NCI-H82 treated with DMSO at 0.1 percent for 48 hours (cell line): ENCODE measurements at regions not wholly inside any gene's neighbourhood (a gene's known extent, or its start where the extent isn't known, plus 50 kb on each side); places are given as distances from the start of the nearest gene placed in this dataset.

Experiments used
- DNase-seq: peaks from one replicate; lab custom pipeline; 2025; ENCODE audit not compliant: unreplicated experiment; lab: John Stamatoyannopoulos, UW

DNA sequence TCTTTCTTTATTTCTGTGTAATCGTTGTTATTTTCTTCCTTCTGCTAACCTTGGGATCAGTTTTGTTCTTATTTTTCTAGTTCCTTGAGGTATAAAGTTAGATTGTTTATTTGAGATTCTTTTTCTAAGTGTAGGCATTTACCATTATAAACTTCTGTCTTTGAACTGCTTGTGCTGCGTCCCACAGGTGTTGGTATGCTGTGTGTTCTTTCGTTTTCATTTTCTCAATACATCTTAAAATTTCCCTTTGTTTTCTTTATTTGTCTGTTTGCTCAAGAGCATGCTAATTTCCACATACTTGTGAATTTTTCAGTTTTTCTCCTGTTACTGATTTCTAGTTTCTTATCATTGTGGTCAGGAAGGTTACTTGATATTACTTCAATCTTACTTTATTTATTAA, 873.8 kb upstream of the GCFC2 start:
- no peak for DNase-seq

DNA sequence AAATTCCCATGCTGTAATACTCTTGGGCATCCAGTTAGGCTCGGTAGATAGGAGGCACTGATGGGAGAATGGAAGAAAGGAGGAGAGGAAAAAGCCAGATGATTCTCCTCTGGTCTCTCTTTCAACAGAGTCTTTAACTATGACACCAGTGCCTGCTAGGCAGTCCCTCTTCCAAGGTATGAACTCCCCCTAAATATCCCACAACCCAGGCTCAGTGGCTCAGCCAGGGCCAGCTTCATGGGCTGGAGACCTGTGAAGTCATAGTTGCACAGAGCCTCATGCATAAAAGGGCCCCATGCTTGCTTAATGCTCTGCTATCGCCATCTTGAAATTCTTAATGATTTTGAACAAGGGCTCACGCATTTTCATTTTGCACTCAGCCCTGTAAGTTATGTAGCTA, 869.2 kb upstream of the GCFC2 start:
- DNase-seq = no peak

DNA sequence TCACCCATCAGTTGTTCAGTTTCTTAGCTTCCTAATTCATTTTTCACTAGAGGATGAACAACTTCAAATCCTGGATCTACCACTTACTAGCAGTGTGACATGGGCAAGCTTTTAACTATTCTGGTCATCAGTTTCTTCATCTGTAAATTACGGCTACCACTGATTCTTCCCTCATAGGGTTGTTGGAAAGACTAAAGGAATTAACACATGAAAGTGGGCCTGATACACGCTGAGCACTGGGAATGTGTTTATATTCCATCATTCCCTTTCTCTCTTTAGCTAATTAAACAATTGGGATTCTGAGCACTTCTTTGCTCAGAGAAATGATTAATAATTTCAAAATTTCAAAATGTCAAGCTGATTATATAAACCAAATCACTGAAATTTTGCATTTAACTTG, 862.3 kb upstream of the GCFC2 start:
- DNase-seq = no peak

DNA sequence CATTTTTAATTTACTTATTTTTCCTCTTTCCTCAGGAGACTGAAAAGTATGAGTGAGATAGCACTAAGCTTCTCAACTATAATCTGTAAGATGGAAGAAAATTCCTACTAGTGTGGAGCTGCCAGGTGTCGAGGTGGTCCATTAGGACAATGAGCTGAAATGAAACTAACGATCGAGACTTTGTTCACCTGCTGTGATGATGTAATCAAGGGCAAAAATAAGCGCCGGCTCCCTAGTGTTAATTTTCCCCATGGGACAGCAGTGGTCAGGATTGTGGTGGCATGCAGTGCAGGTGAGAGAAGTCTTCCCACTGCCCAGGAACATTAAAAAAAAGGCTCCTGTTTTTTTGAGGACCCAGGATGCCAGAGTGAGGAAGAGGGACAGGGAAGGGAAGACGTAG, 859.1 kb upstream of the GCFC2 start:
- no peak for DNase-seq

DNA sequence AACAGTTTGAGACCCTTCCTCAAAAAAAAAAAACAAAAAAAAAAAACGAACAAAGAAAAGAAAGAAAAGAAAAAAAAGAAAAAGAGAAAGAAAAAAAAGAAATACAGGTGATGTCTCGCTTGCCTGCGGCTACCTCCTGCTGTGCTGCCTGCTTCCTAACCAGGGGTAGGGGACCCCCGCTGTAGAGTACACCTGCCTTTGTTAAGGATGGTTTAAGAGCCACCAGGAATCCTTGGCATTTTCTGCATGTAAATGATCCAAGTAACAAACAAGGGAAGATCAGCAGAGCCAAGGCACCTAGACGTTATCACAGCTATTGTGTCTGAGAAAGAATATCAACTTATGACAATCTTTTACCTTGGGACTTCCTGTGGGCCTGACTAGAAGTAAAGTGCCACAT, 856.8 kb upstream of the GCFC2 start:
- no peak for DNase-seq

DNA sequence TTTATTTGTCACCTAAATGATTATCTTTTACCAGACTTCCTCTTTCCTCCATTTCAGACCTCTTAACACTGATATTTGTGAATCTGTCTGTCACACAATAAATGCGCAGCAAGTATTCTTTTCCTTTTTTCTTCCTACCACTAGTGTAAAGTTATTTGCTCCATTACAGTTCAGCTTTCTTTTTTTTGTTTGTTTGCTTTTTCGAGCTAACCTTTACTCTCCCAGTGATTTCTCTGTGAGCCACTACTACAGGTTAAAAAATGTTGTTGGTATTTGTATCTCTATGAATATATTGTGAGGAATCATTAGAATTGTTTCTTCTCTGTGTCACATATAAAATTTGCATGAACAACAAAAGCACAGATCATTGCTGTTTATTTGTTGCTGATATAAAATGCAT, 854.0 kb upstream of the GCFC2 start:
- DNase-seq = no peak

DNA sequence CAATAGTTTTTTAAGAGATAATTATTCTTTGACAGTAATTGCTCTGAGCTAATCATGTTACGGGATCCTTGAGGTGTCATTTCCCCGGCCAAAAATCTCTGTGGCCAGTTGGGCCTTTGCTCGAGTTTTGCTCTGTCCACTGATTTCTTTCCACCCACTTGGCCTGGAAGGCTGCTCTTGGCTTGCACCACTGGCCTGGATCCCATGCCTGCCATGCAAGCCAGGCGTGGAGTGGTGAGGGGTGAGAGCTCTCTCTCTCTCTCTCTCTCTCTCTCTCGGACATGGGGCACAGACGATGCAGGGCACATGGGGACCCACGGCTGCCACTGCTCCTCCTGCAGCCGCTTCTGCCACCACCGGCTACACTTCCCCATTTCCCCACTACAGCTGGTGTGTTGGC, 853.0 kb upstream of the GCFC2 start:
- DNase-seq = no peak

DNA sequence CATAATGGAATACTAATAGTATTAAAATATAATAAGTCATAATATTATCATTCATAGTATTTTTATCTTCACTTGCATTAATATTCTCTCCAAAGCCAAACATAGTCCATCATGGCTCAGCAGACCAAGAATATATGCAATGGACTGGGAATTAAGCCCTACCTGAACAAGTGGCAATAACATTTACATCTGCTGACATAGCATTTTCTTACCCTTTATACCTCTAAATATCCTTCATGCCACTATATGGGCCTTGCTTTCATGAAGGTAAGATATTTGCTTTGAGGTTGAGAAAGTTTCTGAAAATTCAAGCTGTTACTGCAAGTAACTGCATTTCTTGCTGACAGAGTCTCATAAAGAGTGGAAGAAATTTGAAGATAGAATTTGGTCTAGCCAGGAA, 847.4 kb upstream of the GCFC2 start:
- DNase-seq = no peak

DNA sequence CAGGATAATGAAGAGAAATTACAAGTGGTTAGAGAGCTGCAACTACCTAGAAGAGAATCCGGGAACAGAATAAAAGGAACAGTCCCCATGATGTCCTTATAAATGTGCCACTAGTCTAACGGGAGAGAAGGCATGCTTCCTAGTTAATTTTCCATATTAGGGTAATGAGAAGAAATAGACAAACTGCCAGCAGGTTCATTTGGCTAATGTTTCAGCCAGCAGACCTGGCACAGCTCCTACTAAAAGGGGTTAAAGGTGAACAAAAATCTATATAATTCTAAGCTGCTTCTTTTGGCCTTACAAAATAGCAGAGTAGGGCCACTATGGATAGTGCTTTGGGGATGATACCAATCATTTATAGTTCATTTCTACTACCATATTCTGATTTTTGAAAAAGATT, 845.3 kb upstream of the GCFC2 start:
- no peak for DNase-seq

DNA sequence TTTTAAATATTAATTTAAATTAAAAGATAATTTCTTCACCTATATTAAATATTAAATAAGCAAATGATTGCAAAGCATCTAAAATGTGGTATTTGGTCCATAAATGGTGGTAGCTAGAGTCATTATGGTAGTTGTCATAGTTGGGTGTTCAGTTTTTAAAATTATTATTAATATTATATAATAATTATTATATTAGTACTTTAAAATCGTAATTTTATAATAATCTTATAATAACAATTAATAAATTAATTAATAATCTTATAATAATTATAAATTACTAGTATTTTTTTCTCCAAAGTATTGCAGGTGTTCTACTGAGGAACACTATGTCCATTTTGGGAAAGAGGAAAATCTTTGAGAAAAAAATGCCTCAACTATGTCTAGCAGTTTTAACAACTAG, 835.5 kb upstream of the GCFC2 start:
- DNase-seq = no peak

DNA sequence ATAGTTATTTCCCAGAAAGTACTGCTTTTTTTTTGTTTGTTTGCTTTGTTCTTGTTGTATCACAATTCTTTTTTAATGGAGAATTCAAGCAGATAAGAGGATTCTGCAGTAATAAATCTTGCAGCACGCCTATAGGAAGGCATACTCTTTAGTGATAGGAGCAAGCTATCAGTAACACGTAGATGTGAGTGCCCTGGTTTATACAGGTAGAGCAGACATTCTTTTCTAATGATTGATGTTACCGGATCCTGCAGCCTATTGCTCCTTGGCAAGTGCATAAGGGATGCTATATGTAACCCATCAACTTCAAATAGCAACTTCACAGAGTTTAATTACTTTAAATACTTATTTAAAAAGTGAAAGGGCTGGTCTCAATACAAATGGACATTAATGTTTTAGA, 834.2 kb upstream of the GCFC2 start:
- DNase-seq = no peak

DNA sequence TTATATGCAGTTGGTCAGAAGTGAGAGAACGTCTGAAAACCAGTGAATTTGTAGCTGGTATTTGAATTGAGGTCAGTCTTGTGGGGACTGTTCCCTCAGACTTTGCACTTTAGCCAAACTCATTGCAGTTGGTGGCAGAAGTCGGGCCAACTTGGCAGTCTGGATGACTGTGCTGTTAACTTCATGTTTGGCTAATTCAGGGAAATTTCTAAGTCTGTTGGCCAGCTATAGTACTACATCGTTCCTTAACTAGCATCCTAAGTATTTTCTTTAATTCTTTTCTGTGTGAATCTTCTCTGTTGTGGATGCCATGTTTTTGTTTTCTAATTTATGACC, 806.8 kb upstream of the GCFC2 start:
- no peak for DNase-seq

DNA sequence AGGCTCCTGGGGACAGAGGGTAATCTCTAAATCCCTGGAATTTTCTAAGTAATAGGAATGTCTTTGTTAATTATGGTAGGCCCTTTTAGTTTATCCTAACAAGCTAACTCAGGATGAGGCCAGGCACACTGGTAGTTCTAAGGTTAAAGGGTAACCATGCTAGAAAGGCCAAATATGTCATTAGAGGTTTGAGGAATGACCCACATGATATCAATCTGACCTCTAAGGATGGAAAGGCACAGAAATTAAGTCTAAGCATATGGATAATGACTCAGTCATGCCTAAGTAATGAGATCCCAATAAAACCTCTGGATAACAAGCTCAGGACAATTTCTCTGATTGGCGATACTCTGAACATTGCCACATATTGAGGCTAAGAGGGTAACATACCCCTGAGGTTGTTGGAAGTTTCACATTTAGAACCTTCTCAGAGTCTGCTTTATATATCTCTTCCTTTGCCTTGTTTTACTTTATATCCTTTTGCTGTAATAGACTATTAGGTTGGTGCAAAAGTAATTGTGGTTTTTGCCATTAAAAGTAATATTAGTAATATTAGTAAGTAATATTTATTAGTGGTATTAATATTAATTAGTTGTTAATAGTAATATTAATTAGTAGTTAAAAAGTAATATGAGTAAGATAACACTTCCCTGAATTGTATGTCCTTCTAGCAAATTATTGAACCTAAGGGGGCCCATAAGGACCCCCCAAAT, 806.3 kb upstream of the GCFC2 start:
- no peak for DNase-seq

DNA sequence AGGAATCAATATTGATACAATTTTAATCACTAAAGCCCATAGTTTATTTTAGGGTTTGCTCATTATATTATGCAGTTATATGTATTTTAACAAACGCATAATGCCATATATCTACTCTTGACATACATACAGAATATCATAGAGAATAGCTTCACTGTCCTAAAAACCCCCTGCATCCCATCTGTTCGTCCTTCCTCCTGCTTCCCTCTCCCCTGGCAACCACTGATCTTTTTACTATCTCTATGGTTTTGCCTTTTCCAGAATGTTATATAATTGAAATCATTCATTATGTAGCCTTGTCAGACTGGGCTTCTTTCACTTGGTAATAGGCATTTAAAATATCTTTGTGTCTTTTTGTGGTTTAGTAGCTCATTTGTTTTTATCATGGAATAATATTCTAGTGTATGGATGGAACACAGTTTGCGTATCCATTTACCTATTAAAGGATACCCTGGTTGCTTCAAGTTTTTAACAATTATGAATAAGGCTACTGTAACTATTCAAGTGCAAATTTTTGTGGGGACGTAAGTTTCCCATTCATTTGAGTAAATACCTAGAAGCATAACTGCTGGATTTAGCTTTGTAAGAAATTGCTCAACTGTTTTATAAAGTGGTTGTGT, 801.6 kb upstream of the GCFC2 start:
- DNase-seq = no peak

DNA sequence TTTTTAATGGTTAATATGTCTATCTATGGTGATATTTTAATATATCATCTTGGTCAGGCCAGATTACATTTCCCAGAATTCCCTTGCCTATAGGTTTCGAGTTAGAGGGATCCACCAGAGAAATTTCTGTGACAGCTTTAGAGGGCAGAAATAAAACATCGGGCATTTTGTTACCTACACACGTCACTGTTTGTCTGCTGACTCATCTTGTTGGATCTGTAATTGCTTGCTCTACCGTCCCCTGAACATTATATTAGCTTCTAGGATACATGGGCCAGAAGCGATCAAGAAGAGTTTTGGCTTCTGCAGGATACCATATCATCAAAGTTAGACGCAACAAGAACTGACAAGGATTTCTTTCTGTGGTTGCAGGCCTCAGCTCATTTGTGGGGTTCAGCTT, 795.8 kb upstream of the GCFC2 start:
- DNase-seq = no peak

DNA sequence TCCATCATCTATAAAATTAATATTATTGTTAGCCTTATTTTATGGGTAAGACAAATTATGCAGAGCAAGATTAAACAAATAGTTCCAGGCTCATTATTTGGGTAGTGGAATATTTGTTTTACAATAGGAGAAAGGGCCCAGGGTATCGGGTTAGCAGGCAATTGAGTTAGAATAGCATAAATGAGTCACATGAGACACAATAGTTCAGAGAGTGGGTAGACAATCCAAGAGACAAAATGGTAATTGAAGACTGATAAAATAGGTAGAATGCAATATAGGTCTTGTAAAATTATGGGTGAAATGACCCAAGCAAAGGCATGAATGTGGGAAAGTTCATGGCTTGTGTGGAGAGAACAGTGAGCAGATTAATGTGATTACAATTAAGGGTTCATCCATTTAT, 790.9 kb upstream of the GCFC2 start:
- DNase-seq = no peak

DNA sequence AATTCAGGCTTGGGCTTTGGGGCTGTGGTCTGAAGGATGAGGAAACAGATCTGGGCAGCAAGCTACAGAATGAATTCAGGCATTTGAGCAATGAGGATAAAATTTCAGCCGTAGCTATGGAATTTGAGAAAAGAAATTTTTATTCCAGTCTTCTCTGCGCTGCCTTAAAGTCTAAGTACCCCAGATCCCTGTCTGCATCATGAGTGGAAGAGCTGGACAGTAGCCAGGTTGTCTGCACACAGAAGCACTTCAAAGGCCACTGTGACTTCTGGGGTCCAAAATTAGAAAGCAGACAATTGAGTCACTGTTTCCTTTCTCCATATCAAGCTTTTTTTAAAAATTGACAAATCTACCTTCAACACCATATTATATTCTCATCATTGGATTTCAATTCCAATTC, 787.6 kb upstream of the GCFC2 start:
- no peak for DNase-seq

DNA sequence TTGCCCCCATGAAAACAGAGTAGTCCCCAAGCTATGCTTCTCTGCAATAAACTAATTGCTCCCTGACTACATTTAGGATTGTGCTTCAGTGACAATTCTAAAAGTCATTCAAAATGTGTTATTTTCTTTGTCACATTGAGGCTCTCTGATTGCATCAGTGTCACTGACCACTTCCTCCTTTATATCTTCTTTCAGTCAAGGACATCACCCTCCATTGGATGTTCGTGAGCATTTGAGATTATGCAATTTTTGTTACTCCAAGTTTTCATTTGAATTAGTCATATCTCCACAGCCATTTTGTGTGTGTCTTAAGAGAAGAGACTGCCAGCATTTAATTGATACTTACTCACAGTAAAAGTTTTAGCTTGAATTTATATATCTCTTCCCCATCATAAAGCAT, 780.8 kb upstream of the GCFC2 start:
- no peak for DNase-seq

DNA sequence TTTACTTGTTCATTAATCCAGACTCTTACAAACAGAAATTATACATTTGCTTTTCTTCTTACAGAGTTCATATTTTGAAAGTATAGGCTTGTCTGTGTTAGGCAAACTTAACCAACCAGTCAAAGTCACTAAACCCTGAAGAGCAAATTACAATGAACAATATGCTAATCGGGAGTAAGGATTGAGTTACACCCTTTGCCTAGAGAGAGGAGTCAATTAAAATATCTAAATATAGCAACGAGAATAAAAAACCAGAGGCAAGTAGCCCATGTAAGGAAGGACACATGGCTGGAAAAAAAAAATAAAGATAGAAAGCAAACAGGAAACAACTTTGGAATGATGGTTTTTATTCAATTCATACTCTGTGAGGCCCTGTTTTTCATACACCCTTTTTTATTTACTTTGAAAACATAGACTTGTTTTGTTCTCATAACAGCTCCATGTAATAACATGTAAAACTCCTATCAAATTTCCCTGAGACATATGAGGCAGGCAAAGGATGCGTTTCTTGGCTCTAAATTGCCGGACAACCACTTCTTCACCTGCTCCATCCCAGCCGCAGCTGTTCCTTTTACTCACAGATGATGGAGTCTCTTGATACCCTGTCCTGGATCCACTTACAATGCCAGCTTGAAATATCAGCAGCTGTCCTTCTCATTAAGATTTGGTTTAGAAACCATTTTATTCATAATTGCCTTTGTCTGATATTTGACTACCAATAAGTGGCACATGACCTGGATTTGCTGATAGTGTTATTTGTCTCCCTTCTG, 767.7 kb upstream of the GCFC2 start:
- DNase-seq = no peak

DNA sequence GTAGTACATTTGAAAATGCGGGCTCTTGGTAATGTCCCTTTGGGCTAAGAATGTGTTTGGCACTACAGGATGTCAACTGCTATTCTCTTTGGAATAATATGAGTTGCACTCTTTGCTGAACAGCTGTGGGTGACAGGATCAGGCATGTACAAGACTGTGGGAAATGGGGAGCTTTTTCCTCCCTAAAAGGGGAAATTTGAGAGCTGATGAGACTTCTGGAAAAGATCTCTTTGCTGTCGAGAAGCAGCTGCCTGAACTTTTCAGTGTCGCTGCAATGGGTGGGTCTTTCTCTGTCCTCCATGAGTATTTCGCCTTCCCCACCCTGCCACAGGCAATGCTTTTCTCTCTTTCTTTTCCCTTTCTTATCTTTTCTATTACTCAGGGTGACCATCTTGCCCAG, 762.2 kb upstream of the GCFC2 start:
- DNase-seq = no peak

DNA sequence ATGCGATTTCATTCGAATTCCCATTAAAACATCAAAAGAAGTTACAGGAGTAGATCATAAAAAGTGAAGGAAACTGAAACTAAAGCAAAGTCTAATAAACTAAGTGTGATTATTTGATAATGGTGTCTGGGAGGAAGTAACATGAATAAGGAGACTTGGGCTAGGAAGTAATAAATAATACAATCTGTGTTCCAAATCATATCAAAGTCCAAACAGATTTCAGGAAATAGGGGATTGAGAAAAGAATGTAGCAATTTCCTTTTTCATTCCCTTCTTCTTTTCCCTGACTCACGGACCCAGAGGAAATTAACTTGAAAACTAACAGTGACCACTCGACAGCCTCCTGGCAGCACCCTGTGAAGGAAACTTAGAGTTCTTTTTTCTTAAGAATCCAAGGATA, 758.4 kb upstream of the GCFC2 start:
- no peak for DNase-seq

DNA sequence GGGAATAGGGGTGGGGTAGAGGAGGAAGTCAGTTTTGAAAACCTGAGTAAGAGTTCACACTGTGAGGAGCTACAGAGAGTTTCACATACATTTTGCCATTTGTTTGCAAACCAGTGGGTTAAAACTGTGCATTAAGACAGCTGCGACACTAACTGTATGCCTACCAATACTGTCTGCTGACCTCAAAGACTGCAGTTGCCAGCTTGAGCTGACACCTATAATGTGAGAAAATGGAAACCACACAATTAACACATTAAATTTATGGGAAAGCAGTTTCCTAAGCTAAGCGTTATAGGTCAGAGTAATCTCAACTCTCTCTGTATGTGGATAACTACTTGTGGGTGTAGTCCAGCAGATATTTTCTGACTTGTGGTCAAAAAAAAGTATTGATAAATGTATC, 756.6 kb upstream of the GCFC2 start:
- no peak for DNase-seq

DNA sequence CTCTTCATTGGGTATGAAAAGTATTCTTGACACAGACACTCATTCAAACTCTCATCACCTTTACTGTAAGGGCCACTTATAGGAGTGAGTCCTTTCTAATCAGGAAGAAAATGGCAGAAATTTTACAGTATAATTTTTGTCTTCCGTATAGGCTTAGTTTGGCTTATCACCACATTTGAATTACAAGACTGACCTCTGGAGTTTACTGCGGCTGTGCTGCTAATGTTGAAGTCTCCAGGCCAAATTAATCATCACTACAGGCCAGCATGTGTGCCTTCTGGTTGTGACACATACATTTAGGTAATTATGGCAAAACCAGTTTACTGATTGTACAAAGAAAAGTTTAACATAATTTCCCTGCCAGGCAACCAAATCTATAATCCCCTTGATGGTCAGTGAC, 753.6 kb upstream of the GCFC2 start:
- DNase-seq = no peak
